GM21360 (cell line): ENCODE measurements at regions not wholly inside any gene's neighbourhood (a gene's known extent, or its start where the extent isn't known, plus 50 kb on each side); places are given as distances from the start of the nearest gene placed in this dataset.

ENCODE experiments used
- ATAC-seq: cut with Tn5 transposase; IDR thresholded peaks from one replicate; pipeline ENCODE4 v1.9.1; 2021; ENCODE audit warnings: mild to moderate bottlenecking, moderate library complexity; ENCODE audit not compliant: unreplicated experiment

DNA sequence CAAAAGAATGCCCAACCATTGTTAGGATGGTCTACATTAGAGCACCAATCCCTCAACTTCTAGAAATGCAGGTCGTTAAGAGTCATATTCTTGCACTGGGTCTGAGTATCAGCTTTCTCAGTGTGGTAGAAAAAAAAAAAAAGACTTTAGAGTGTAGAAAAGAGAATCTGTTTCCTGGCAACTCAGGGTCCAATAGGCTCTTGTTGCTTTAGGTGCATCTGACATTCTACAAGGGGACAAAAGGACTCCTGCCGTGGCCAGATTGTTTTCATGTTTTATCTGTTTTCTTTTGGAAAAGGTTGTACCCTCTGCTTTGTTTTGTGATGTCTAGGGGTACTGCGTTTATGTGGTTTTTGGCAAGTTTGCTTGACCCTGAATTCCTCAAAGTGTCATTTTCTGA is 105.4 kb upstream of the KCNK2 start:
- ATAC-seq, result no peak

DNA sequence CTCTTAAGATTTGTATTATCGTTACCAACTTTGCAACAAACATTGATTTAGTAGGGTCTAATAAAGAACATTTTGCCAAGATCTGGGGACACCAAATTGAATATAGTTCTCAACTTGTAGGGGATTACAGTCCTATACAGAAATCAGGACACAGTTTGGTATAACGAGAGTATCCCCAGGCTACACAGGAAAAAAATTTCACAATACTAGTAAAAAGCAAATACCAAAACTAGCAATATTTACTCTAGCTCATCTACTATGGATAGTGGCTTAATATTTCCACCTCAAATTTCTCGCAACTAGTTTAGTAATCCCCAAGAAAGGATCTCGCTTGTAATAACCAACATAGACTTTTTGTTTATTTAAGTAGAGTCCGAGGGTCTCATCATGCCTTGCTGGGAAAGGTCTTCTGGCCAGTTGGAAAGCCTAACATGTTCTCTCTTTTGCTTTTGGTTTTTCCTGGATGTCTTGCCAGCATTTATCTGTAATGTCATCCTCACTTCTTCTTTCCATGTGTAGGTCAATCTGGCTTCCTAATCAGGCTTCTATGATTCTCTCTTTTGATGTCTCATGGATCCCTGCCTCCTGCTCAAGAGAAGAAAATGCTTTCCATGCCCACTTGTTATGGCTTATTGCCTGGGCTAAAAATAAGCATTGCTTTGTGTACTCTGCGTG is 104.7 kb upstream of the KCNK2 start:
- no peak for ATAC-seq

DNA sequence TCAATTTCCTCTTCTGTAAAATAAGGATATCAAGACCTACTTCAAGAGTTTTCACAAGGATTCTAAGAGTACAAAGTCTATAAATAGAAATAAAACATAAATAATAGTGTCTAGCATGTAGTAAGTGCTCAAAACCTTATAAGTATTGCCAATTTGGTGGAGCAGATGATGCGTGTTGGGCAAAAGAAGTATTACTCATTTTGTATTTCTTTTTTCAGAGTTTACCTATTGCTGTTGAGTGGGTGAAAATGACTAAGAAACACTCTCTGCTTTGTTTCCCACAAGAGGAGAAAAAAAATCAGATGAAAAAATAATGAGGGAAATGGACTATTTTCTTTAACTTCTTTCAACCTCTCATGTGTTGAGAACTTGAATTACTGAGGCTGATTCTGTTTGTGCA is 103.3 kb upstream of the KCNK2 start:
- ATAC-seq, result no peak

DNA sequence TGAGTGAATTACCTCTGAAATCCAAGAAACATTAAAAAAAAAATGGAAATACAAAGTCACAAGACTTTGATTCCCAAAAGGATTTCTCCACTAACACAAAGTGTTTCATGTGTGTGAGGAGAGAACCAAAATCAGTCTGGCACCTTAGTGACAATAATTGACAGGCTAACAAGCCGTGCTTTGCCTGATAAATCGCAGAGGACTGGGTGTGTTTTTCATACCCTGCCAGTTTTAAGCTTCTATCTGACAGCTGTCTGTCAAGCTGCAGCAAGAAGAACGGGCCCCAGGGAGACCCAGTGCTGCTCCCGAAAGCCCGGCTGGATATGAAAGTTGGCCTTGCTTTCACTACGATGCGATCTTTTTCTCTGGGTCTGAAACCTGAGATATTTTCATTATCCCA is 101.6 kb upstream of the KCNK2 start:
- ATAC-seq, result no peak

DNA sequence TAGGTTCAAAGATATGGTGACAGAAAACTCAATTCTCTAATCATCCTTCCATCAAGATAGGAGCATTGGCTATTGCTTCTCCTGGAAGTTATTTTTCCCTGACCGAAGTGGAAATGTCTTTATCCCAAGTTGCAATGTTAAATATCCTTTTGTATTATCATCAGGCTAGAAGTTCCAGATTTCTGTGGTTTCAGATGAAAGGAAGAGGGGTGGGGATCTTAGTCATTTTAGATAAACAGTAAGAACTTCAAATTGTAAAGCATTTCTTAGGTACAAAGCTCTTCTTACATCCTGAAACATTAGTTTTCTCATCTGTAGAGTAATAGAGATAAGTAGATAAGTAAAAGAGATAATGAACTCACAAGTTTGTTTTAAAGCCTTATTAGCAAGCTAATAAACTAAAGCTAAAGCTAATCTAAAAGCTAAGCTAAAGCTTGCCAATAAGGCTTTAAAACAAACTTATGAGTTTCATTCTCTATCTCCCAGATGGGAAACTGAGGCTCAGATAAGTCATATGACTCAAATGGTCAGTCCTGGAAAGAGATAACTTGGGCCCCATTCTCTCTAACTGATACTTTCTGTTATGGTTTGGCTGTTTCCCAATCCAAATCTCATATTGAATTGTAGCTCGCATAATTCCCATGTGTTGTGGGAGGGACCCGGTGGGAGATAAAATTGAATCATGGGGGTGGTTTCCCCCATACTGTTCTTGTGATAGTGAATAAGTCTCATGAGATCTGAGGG is 99.2 kb upstream of the KCNK2 start:
- ATAC-seq, result no peak

DNA sequence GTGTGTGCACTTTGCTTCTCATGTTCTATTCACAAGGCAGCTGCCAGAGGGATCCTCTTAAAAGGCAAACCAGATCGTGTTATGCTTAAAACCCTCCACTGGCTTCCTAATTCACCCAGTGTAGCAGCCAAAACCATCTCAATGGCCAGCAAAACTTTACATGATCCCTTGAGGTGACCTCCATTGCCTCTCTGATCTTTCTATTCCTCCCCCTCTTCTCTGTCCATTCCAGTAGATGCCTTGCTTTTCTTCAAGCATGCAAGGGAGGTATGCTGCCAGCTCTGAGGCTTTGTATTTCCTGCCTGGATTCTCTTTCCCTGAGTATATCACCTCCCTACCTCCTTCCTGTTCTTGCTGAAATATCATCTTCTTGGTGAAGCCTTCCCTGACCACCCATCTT is 93.2 kb upstream of the KCNK2 start:
- no peak for ATAC-seq

DNA sequence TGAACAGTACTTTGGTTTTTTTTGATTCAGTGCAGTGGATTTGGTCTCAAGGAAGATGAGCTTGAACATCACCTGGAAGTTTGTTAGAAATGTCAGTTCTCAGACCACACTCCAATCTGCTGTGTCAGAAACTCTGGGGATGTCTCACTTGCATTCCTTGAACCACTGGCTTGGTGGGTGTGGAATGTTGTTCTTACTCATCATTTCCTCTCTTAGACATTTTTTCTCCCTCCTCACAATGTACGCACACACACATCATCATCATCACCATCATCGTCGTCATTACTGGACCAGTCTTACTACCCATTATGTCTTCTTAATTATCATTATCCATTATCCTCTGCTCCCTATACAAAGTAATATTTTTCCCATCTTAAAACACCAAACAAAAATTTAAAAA is 91.9 kb upstream of the KCNK2 start:
- no peak for ATAC-seq

DNA sequence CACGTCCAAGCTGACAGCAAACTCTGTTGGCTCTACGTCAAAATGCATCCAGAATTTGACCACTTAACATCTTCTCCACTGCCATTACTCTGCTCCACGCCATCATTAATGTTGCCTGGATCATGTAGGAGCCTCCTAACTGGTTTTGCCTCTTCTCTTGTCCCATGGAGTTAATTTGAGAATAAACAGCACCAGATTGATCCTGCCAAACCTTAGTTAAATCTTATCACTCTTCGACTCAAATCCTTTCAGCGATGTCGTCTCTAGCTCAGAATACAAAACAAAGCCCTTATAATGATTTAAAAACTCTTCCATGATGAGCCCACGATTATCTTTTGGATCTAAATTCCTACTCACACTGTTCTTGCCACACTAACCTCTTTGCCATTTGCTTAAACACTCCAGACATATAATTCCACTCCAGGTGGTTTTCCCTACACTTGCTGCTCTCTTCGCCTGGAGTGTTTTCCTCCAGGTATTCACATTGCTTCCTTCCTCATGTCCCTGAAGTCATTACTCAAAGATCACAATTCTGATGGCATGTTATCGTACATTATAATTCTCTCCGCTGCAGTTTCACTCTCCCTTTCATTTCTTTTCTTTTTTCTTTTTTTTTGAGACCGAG is 90.7 kb upstream of the KCNK2 start:
- no peak for ATAC-seq

DNA sequence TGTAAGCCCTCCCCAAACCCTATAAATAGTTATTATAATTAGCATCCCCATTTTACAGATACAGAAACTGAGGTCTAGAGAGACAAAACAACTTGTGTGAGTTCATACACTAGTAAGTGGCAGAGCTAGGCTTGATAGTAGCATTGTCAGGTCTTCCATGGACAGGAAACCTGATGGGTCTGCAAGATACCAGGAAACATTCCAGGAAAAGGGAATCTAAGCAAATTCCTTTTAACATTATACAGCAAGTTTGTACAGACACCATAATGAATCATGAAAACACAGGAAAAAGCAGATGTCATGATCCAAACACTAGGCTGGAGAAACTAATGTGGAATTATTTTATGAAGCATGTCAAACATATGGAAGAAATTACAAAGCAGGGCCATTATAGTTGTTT is 89.1 kb upstream of the KCNK2 start:
- ATAC-seq, result no peak

DNA sequence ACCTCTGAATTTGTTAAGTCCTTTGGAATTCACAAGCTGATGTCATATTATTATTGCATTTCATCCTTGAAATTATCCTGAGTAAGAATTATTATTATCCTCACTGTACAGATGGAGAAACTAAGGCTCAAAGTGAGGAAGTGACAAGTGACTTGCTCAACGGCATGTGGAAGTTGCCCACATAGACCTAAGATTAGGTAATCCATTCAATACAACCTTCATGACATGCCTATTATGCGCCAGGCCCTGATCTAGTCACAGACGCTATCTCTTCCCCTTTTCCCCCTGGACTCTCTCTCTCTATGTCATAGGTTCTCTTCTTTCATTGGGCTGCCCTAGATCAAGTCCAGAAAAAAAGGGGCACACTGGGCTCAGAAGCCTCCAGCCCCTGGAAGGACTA is 84.9 kb upstream of the KCNK2 start:
- ATAC-seq, result no peak

DNA sequence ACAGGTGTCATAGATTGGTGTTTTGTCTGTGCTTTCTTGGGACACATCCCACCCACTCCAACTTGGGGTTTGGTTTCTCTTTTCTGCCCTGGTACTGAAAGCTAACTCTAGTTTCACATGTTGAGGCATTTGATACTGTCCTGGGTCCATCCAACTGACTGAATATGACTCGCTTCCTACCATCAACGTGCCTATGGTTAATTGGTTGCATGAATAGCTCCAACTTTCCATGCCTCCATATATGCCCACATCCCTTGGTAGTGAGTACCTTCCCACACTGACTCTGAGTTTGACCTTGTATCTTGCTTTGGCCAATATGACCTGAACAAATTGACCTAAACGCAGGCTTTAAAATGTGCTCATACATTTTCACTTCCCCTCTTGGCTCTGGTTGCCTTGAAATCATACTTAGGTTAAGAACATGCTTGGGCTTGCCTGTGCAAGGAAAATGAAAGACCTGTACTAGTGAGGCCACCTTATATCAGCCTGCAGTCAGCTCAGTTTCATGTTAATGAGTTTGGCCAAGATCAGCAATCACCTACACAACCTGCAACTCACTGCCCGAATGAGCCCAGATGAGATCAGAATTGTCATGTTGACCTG is 81.0 kb upstream of the KCNK2 start:
- ATAC-seq, result peak; percentile 85

DNA sequence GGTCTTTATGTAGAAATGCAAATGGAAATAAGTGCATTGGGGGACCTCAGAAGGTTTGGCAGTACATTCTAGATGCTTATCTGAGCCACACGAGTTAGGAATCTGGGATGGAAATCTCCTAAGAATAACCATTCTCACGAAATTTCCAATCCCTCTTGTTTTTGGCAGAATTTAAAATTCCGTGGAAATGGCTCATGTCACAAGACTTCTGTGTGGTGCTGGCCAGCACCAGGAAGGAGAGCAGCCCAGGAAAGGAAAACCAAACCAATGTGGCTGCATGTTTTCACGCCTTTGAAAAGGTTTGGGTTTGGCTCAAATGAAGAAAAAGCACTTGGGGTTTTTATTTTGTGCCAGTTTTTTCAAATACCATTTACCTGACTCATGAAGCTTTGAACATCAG is 80.1 kb upstream of the KCNK2 start:
- ATAC-seq, result no peak

DNA sequence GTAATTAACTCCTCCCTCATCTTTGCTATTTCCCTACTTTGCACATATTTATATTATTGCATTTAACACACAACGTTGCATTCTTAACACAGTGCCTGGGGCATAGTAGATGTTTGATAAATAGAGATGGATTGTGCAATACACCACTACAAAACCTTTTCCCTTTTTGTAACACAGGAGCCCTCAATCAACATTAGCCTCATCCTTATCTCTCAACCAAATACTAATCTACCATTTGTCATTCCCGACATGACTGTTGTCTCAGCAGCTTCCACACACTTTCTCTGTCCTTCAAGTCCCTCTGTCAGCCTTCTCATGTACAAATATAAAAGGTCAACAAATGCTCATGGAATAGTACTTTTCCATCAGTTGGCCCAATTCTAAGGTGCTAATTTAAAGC is 78.9 kb upstream of the KCNK2 start:
- ATAC-seq, result no peak

DNA sequence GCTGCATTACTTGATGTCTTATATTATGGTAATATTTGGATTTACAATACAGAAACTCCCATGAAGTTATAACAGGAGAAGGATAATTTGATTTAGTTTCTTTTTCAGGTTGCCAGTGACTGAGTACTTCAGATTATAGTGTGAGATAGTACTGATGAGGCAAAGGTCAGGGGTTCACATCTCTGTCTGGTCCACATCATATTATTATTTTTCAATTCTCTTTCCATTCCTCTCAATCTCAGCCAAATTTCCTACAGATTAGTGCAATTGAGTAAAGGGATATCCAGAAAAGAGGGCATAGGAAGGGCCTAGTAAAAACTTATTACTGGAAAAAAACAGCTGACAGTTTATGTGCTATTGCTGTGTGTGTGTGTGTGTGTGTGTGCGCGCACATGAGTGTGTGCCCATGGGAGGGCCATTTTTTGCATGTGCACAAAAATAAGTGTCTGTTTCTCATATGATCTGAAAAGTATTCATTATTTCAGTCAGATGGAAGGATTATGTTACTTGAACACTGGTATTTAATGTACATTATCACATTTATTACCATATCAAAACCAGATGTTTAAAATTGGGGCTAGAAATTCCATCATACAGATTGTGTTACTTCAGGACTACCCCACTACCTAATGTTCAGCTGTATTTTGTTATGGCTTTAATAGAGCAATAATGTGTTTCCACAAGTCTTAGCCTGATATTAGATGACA is 78.3 kb upstream of the KCNK2 start:
- ATAC-seq, result no peak

DNA sequence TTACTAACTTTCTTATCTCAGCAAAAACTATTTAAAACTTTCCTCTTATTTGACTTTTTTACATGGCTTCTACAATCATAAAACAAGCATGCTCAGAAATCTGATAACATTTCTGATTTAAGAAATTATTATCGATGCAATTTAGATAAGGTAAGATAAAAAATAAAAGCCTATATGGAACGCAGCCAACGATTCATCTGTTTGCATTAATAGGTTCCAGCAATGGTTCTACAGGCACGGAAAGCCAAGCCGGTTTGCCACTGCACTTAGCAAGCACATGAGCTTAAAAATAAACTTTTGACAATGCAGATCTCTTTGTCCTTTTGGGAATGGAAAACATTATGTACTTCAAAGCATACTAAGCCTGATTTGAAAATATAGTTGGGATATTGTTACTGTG is 77.5 kb upstream of the KCNK2 start:
- ATAC-seq, result no peak

DNA sequence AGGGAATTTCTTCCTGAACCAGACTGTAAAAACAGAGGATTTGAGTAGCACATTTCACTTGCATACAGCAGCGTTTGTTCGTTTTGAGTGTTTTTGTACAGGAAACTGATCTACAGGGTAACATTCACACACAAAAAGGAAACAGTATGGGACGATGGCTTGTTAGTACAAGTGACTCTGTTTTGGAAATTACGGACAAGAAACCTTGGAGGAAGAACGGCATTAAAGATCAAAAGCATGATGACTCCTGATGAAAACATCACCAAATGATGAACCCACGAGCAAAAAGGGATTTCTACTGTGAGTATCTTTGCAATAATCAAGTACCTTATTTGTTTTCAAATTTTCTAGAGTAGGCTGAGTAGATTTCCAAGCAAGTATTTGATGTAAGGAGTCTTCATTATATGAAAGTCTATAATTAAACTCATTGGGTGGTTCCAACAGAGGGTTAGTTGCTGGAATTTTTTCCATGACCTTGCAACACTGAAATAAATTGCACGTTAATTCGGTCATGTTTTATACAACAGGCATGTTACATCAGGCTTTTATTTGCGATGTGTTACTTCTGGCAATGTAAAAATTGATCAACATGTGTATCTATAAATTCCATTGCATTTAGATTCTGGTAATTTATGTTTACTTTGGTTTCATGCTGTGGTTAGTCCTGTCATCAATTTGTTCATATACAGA is 76.7 kb upstream of the KCNK2 start:
- ATAC-seq, result no peak

DNA sequence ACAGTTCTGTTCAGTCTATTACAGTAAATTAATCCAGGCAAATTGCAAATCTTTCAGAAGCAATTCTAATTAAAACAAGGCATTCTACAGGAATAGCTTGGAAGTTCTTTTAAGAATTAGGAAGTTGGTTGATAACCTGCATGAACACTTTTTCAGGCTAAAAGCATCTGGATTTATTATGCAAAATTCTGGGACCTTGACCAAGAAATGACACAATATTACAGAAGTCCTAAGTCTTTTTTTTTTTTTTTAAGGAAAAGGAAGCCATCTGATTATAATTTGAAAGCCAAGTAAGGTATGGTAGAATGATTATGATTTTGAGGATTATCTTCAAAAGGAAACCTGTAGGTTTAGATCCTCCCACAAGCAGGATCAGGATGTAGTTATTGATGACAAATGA is 74.7 kb upstream of the KCNK2 start:
- ATAC-seq, result no peak

DNA sequence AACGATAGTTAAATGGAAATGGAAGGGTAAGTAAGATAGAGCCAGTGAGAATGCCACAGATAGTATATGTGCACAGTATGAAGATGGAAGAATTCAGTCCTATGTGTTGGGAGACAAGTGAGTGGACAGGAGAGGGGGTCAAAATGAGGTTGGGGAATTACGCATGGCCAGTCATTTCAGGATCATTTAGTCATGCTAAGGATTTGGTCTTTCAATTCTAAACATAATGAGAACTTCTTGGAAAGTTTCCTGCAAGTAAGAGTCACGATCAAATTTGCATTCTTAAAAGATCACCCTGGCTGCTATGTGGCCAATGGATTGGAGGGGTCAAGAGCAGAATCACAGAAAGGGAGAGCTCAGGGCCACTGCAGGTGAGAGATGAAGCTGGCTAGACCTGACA is 64.0 kb upstream of the KCNK2 start:
- no peak for ATAC-seq

DNA sequence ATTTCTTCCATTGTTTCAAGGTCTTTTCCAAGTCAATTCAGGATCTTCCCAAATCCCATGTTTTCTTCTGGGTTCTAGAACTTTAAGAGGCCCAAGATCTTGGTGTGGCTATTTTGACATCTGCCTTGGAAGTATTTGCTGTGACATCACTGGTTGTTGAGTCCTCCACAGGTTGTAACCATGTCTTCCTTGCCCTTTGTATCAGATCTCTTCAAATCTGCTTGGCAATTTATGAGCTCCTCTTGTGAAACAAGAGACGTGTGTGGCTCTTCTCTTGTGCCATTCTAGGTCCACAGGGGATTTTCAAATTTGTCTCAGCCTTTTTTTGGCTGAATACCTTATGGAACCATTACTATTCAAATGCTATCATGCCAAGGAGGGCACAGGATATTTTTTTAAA is 60.3 kb upstream of the KCNK2 start:
- no peak for ATAC-seq

DNA sequence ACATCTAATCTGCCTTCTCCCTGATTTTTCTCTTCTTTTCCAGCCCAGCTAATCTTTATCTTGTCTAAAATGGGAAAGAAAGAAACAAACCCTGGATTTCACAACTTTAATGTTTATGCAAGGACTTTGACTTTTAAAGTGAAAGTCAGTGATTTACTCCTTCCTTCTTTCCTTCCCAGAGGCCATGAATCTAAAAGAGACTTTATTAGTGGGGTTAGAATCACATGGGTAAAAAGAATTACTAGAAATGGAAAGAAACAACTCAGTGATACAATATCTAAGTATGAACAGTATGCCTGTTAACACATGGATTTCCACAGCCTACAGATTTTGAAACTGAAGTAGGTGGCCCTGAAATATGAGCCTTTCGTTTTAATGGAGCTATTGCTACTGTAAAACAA is 59.8 kb upstream of the KCNK2 start:
- no peak for ATAC-seq
